Stomach (tissue), 4 donors: ENCODE measurements at regions not wholly inside any gene's neighbourhood (a gene's known extent, or its start where the extent isn't known, plus 50 kb on each side); places are given as distances from the start of the nearest gene placed in this dataset.

Experiments
- POLR2A ChIP-seq, 4 donors: fragments of 450-650 bp; IDR thresholded peaks; one replicate each; pipeline ENCODE4 v1.6.1; 2016; ENCODE audit warnings: antibody characterized with exemption in 4 of 4, control low read depth in 2 of 4, mild to moderate bottlenecking in 1 of 4, moderate library complexity in 1 of 4
- POLR2AphosphoS5 ChIP-seq, 3 donors: sonication (generic); formaldehyde crosslinking; IDR thresholded peaks; one replicate each; pipeline ENCODE4 v1.6.1; 2016; ENCODE audit warnings: antibody characterized with exemption in 3 of 3
- TF ChIP-seq, protein P1 (sequence below), 7 experiments: fragments of 450-650 bp in 4 of 7; fragments of 200-600 bp in 3 of 7; sonication (generic) in 3 of 7; IDR thresholded peaks; one replicate each; pipeline ENCODE4 v1.5.1; 2016 to 2019; ENCODE audit warnings: antibody characterized with exemption in 7 of 7, control low read depth in 2 of 7, mild to moderate bottlenecking in 1 of 7

GRCh38 chr6:905556-905955 lies 212.6 kb upstream of the EXOC2 start:
- TF ChIP-seq POLR2AphosphoS5 (IDR thresholded peaks at IDR 0.05) (no peak), POLR2A (IDR thresholded peaks at IDR 0.05) (no peak)
- TF ChIP-seq, protein P1, sequence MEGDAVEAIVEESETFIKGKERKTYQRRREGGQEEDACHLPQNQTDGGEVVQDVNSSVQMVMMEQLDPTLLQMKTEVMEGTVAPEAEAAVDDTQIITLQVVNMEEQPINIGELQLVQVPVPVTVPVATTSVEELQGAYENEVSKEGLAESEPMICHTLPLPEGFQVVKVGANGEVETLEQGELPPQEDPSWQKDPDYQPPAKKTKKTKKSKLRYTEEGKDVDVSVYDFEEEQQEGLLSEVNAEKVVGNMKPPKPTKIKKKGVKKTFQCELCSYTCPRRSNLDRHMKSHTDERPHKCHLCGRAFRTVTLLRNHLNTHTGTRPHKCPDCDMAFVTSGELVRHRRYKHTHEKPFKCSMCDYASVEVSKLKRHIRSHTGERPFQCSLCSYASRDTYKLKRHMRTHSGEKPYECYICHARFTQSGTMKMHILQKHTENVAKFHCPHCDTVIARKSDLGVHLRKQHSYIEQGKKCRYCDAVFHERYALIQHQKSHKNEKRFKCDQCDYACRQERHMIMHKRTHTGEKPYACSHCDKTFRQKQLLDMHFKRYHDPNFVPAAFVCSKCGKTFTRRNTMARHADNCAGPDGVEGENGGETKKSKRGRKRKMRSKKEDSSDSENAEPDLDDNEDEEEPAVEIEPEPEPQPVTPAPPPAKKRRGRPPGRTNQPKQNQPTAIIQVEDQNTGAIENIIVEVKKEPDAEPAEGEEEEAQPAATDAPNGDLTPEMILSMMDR (IDR thresholded peaks at IDR 0.05) = no peak
